ENCODE measurements at regions not wholly inside any gene's neighbourhood (a gene's known extent, or its start where the extent isn't known, plus 50 kb on each side); places are given as distances from the start of the nearest gene placed in this dataset.

DNA sequence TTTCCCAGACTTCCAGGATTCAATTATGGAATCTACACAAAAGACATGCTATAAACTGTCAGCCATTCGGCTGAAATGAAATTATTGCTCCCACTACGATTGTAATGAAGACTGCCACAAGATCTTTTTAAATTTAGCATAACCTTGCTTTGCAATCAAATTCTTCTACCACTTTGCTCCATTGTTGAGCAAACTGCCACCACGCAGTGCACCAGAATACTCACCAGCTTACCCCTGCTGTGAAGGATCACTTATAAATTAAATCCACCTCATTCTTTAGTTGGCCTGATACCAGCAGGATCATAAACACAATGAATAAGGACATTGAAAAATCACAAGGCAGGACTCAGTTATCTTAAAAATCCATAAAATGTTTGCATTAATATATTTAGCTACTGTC, 116.4 kb upstream of the PRNP start:
- CTCF ChIA-PET (ENCODE audit: unreplicated experiment) = interaction anchor here (0.6 kb wide), 1 partner anchor 32 kb away, joined by 4 read pairs; no protein-coding TSS in a partner anchor
- no peak for DNase-seq (ENCODE audit: low spot score)
- H3K4me3 ChIP-seq (ENCODE audit: low read depth, low read length, poor library complexity, severe bottlenecking) = no peak overlapping the region
- intact Hi-C loops (cut with micrococcal nuclease; ENCODE audit: unreplicated experiment) = no loop called here
- H3K79me2 ChIP-seq (ENCODE audit: insufficient read depth, low read depth, low read length) = no peaks in the 10 kb centered on the region
- no peak overlapping the region for H2AFZ ChIP-seq (ENCODE audit: low read length)
- no peaks in the 10 kb centered on the region for H3K4me1 ChIP-seq (ENCODE audit: insufficient read depth, low read length, poor library complexity, severe bottlenecking)
- no peaks in the 10 kb centered on the region for H3K36me3 ChIP-seq (ENCODE audit: insufficient read depth, low read length)
- TF ChIP-seq, protein P1, sequence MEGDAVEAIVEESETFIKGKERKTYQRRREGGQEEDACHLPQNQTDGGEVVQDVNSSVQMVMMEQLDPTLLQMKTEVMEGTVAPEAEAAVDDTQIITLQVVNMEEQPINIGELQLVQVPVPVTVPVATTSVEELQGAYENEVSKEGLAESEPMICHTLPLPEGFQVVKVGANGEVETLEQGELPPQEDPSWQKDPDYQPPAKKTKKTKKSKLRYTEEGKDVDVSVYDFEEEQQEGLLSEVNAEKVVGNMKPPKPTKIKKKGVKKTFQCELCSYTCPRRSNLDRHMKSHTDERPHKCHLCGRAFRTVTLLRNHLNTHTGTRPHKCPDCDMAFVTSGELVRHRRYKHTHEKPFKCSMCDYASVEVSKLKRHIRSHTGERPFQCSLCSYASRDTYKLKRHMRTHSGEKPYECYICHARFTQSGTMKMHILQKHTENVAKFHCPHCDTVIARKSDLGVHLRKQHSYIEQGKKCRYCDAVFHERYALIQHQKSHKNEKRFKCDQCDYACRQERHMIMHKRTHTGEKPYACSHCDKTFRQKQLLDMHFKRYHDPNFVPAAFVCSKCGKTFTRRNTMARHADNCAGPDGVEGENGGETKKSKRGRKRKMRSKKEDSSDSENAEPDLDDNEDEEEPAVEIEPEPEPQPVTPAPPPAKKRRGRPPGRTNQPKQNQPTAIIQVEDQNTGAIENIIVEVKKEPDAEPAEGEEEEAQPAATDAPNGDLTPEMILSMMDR (conservative IDR thresholded peaks at IDR 0.05; ENCODE audit: low read length) = no peak
- no peak for TF ChIP-seq EZH2phosphoT487 (IDR thresholded peaks at IDR 0.05; ENCODE audit: borderline replicate concordance, low read depth, low read length)
- no TSS peak for BruUV-seq (replicated peaks)
- no peaks in the 10 kb centered on the region for H3K9me3 ChIP-seq (ENCODE audit: low read length)
- no peaks in the 10 kb centered on the region for H3K9me2 ChIP-seq (ENCODE audit: insufficient read depth, low read length)
- no peak overlapping the region for H3K27ac ChIP-seq (ENCODE audit: low read depth, low read length, poor library complexity, severe bottlenecking)
- no peaks in the 10 kb centered on the region for H4K20me1 ChIP-seq (ENCODE audit: insufficient read depth, low read length)
- no peak overlapping the region for H3K4me2 ChIP-seq (ENCODE audit: low read length)
- POLR2A ChIA-PET = interaction anchor here (1.5 kb wide), 1 partner anchor 11 kb away, joined by 3 read pairs; no protein-coding TSS in a partner anchor

DNA sequence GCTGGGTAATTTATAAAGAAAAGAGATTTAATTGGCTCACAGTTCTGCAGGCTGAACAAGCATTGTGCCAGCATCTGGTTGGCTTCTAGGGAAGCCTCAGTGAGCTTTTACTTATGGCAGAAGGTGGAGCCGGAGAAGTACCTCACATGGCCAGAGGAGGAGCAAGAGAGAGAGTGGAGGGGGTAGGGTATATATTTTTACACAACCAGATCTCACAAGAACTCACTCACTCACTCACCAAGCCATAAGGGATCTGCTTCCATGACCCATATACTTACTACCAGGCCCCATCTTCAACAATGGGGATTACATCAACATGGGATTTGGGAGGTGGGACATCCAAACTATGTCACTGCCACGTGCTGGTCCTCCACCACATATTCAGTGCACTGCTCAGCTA, 117.2 kb upstream of the PRNP start:
- Histone ChIP-seq H3K4me2 (ENCODE audit: low read length) (no peak overlapping the region), H3K79me2 (ENCODE audit: insufficient read depth, low read depth, low read length) (no peaks in the 10 kb centered on the region), H3K4me1 (ENCODE audit: insufficient read depth, low read length, poor library complexity, severe bottlenecking) (no peaks in the 10 kb centered on the region), H3K9me3 (ENCODE audit: low read length) (no peaks in the 10 kb centered on the region), H2AFZ (ENCODE audit: low read length) (no peak overlapping the region), H3K4me3 (ENCODE audit: low read depth, low read length, poor library complexity, severe bottlenecking) (no peak overlapping the region), H3K27ac (ENCODE audit: low read depth, low read length, poor library complexity, severe bottlenecking) (no peak overlapping the region), H3K36me3 (ENCODE audit: insufficient read depth, low read length) (no peaks in the 10 kb centered on the region), H3K9me2 (ENCODE audit: insufficient read depth, low read length) (no peaks in the 10 kb centered on the region), H4K20me1 (ENCODE audit: insufficient read depth, low read length) (no peaks in the 10 kb centered on the region)
- ChIA-PET POLR2A (interaction anchor here (1.5 kb wide), 1 partner anchor 12 kb away, joined by 3 read pairs; no protein-coding TSS in a partner anchor), CTCF (ENCODE audit: unreplicated experiment) (interaction anchor here (0.6 kb wide), 1 partner anchor 33 kb away, joined by 4 read pairs; no protein-coding TSS in a partner anchor)
- BruUV-seq (replicated peaks) = no TSS peak
- TF ChIP-seq EZH2phosphoT487 (IDR thresholded peaks at IDR 0.05; ENCODE audit: borderline replicate concordance, low read depth, low read length) = no peak
- TF ChIP-seq, protein P1 (conservative IDR thresholded peaks at IDR 0.05; ENCODE audit: low read length) = peak; percentile 56
- DNase-seq (ENCODE audit: low spot score) = no peak
- intact Hi-C loops (cut with micrococcal nuclease; ENCODE audit: unreplicated experiment) = no loop called here

DNA sequence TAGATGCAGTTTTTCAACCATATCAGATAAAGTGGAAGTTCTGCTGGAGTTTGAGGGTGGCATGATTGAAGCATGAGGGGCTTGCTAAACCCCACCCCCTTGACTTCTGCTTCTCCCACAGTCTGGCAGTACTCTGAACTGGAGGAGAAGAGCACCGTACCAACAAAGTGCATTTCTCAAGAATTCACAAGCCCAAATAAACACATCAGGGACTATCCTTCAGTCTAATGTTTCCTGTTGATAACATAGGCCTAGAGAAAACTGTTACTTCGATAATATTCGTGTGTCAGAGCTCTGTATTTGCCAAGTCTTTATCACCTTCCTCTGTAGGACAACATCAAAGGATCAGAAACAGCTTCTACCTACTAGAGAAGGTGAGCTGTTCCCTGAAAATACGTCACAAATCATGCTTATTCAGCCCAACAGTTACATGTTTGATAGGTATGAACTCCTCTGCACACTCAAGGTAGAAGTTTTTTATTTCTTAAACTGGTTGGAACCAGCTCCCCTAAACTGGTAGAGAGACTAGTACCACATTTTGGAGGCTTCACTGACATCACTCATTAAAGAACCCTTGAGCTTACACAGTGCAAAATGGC, 117.8 kb upstream of the PRNP start:
- Histone ChIP-seq H3K27ac (ENCODE audit: low read depth, low read length, poor library complexity, severe bottlenecking) (no peak overlapping the region), H3K9me2 (ENCODE audit: insufficient read depth, low read length) (no peaks in the 10 kb centered on the region), H3K4me3 (ENCODE audit: low read depth, low read length, poor library complexity, severe bottlenecking) (no peak overlapping the region), H3K9me3 (ENCODE audit: low read length) (no peaks in the 10 kb centered on the region), H4K20me1 (ENCODE audit: insufficient read depth, low read length) (no peaks in the 10 kb centered on the region), H3K36me3 (ENCODE audit: insufficient read depth, low read length) (no peaks in the 10 kb centered on the region), H3K4me1 (ENCODE audit: insufficient read depth, low read length, poor library complexity, severe bottlenecking) (no peaks in the 10 kb centered on the region), H3K79me2 (ENCODE audit: insufficient read depth, low read depth, low read length) (no peaks in the 10 kb centered on the region), H3K4me2 (ENCODE audit: low read length) (no peak overlapping the region), H2AFZ (ENCODE audit: low read length) (no peak overlapping the region)
- ChIA-PET POLR2A (interaction anchor here (0.5 to 1.5 kb wide), 2 partner anchors 13 to 354 kb away, joined by 3 read pairs; no protein-coding TSS in a partner anchor), CTCF (ENCODE audit: unreplicated experiment) (no interaction called here)
- DNase-seq (ENCODE audit: low spot score) = no peak
- intact Hi-C loops (cut with micrococcal nuclease; ENCODE audit: unreplicated experiment) = no loop called here
- no TSS peak for BruUV-seq (replicated peaks)
- TF ChIP-seq EZH2phosphoT487 (IDR thresholded peaks at IDR 0.05; ENCODE audit: borderline replicate concordance, low read depth, low read length) = no peak
- TF ChIP-seq, protein P1 (conservative IDR thresholded peaks at IDR 0.05; ENCODE audit: low read length) = no peak
